Left renal pelvis (tissue), 4 donors: ENCODE measurements at regions not wholly inside any gene's neighbourhood (a gene's known extent, or its start where the extent isn't known, plus 50 kb on each side); places are given as distances from the start of the nearest gene placed in this dataset.
A peak's percentile ranks its signal among the peaks of the same experiment; 100 is the strongest.

Experiments
- DNase-seq, 4 donors: peaks; one replicate each; pipeline ENCODE4 v3.0.0-alpha.2; 2013; ENCODE audit warnings: low read depth in 4 of 4, low spot score in 3 of 4

DNA sequence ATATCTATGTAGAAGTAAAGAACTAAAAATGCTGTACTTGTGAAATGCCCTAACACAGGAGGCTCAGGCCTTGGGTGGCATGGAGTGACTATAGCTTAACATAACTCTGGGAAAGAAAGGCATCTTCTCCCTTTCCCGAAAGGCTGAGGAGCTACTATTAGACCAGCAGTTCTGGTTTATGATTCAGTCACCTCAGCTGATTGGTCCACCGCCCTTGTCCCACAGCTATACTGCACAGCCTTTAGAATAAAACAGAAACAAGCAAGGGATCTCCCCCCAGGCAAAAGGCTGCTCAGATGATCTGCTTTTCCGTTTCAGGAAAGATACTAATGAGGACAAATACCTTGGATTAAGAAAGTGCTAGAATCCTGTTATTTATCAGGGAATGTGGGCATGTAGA, 171.3 kb downstream of the SNCA start:
- DNase-seq = no peak

DNA sequence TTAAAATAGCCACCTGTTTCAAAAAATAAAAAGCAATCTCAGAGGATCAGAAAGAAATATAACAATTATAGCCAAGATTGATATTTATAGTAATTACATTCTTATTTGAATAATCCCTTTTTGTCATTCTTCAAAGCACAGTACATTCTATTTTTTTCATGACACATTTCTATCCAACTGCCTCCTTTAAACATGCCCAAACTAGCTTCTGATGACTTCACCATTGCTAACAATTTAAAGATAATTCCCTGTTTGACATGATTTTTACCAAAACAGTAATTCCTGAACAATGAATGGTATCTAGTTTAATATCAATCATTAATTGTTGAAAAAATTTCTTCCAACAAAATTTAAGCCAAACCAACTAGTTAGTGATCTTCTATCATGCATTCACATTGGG, 172.4 kb downstream of the SNCA start:
- no peak for DNase-seq

DNA sequence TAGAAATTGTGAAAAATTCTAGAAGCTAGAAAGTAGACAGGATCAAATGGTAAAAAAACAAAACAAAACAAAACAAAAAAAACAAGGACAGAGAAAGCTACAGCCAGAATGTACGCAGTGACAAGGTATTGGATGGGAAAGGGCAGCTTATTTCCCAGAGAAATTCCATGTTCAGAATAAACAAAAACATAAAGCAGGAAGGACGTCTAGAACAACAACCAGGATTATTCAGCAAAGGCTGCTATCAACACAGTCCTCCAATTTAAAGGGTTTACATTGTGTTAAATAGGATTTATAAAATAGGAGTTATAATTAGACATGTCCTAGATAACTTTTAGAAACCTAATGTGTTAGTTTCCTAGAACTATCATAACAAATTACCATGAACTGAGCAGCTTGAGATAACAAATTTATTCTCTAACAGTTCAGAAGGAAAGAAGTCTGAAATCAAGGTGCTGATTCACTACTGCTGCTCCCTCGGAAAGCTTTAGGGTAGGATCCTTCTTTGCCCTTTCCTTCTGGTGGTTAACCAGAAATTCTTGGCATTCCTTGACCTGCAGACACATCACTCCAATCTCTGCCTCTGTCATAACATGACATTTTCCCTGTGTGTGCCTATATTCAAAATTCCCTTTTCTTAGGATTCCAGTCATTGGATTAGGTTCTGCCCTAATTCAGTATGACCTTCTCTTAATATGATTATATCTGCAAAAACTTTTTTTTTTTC, 175.6 kb downstream of the SNCA start:
- DNase-seq = no peak

DNA sequence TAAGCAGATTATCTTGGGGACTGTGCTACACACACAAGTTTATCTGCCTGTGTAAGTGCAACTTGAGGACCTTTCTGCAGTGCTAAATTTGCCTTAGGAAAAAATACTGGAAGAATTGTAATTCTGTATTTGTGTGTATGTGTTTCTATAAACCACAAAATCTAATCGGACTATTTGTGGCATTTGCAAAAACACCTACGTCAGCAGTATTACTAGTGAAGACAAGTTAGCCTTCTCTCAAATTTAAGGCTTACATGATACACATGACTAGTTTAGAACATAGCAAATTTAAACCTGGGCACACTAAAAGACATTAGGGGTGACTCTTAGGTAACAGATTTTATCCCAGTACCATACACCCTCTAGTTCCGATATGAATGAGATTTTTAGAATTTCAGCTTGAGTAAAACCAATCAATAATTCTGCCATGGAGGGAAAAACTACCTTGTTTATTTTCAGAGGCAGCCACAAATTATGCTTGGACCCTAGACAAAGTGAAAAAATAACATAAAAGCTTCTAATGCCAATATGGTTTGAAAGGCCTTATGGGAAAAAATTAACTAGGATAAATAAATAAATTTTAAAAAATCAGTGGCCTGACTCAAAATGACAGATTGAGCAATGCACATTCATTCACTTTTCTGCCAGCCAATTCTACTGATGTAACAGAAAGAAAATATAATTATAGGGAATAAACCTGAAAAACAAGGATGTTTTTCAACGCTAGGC, 176.4 kb downstream of the SNCA start:
- DNase-seq = no peak

DNA sequence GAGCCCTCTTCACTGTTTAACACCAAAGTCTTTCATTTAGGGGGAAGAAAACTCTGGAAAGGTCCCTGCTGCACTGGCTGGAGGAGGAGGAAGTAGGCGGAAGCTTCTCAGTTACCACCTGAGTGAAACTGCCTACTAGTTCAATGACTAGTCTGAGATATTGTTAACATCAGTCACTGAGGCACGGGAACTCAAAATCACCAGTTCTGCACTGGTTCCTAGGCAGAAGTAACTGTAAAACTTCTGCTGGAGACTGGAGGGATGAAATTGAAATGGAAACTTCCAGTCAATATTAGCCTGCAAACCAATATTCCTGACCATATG, 178.3 kb downstream of the SNCA start:
- no peak for DNase-seq

DNA sequence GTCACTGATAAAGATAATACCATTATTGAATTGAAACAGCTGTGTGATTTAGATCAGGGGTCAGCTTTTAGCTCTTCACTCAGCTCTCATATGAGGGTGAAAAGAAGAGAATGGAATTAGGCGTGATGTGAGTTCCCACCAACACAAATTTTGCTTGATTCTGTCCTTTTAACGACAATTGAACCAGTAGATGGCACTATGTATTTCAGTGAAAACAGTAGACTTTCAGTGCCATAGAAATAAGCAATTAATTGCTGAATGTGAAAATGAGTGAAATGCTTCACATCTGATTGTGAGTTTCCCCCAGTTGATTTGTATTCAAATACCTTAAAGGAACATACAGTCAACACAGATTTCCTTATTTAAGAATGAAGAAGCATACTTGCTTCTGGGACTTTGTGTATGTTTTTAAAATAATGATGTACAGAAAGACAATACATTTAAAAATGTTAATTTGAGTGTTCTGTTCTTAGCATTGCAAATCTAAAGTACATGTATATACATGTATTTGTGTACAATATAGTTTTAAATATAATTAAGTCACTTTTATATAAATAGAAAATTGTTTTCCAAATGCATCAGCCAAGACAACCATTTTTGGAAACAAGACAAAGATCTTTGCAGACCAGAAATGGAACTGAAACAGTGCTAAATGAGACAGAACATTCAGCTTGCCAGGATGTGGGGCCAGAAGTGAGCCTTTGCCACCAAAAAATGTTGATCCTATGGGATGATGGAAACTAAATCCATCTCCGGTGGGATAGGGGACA, 178.8 kb downstream of the SNCA start:
- peak in 1 of 4 donors; percentile 6 for DNase-seq

DNA sequence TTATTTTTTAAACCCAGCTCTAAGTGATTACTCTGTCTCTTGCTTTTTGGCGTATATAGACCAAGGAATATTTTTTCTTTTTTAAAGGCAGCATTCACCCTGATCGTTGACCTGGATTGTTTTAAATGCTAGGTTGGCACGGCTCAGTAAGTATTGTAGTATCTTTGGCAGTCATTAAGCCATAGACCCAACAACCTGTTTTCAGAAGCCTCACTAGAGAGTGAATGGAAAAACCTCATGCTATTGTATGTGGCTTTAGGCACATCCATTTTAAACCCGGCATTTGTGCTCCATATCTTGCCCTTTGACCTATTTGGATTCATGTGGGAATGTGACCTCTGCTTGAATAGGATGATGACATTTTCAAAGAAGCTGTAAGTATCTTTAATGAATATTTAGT, 183.9 kb downstream of the SNCA start:
- DNase-seq = no peak

DNA sequence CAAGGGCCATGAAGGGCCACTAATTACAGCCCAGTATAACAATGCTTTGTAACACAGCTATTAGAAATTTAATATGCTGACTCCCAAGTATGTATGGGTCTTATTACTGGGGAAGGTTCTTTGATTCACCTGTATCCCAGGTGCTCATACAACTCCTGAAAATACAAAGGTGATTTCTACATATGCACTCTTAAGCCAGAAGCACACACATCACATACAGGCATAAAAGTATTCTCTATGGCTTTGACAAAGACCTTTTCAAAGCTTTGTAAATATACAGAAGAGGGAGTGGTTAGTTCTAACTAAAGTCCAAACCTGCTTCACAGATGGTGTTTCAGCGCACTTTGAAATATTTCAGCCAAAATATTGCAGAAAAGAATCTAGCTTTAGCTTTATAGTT, 191.5 kb downstream of the SNCA start:
- no peak for DNase-seq

DNA sequence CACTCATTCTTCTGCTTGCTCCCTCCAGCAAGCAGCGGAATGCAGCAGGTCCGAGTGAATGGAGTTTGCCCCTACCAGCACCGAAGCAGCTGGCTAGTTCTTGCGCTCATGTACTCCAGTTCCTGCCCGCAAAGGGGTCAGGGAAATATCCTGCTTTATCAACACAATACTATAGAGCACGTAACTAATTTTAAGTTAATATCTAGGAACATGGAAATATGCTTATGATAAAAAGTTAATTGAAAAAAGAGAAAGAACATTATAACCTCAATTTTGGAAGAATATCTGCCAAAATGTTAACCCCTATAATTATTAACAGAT, 195.6 kb downstream of the SNCA start:
- DNase-seq = no peak

DNA sequence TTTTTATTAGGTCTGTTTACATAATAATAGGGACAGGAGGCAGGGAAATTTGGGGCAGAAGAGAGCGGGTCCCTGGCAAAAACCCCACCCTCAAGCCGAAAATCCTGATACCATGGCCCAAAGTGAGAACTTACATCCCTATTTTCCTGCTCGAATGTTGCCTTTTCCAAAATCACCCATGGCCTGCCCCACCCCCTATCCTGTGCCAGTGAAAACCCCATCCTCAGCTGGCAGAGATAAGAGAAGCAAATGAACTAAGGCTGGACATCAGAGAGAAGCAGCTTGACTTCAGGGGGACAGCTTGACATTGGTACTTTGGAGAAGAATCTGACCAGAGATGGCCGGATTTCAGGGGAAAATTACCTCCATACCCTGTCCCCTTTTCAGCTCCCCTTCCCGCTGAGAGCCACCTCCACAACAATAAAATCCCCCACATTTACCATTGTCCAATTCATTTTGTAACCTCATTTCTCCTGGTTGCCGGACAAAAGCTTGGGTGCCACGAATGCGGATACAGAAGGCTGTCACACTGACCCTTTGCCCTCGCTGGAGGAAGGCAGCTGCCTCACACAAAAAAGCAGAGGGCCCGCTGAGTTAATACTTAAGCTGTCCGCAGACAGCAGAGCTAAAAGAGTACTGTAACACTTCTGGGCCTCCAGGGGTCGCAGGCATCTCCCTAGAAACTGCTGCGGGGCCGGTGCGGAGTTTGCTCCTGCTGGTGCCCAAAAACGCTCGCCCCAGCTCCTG, 196.2 kb downstream of the SNCA start:
- peak in 1 of 4 donors; percentile 39 for DNase-seq

DNA sequence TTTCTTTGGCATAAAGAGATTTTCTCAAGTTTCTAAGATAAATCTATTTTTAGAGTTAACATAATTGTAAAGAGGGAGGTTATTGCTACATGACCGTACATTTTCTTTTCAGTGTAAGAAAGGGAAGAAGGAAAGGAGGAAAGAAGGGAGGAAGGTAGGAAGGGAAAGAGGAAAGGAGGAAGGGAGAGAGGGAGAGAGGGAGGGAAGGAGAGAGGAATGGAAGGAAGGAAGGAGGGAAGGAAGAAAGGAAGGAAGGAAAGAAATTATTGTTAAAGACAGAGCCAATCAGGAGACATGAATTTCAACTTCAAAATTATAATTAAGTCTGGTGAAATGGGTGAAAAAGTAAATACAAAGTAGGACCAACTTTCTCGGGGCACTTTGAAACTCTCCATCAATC, 197.6 kb downstream of the SNCA start:
- DNase-seq = no peak

DNA sequence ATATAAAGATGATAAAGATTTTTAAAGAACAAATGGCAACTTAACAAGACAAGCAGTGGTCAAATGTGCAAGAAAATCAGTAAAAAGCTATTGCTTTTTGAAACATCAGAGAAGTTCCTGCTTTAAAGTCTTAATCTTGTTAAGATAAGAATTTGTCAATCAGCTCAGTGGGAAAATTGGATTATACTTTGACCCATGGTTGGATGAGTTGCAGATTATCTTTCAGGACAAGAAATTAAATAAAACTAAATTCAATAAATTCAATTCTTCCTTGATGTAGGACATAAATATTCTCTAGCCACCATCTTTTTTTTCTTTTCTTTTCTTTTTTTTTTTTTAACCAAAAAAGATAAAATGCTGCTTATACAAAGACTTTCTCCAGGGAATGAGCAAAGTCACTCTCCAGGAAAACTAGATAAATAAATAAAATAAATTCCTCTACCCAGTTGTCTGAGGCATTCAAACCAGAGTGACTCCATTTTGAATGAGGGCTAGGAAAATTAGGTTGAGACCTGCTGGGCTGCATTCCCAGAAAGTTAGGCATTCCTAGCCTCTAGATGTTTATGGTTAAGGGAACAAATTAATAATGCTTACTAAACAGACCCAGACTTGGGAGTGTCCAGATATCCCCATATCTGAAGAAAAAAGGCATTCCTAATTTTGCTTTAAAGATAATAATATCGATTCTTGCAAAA, 211.2 kb downstream of the SNCA start:
- DNase-seq = no peak

DNA sequence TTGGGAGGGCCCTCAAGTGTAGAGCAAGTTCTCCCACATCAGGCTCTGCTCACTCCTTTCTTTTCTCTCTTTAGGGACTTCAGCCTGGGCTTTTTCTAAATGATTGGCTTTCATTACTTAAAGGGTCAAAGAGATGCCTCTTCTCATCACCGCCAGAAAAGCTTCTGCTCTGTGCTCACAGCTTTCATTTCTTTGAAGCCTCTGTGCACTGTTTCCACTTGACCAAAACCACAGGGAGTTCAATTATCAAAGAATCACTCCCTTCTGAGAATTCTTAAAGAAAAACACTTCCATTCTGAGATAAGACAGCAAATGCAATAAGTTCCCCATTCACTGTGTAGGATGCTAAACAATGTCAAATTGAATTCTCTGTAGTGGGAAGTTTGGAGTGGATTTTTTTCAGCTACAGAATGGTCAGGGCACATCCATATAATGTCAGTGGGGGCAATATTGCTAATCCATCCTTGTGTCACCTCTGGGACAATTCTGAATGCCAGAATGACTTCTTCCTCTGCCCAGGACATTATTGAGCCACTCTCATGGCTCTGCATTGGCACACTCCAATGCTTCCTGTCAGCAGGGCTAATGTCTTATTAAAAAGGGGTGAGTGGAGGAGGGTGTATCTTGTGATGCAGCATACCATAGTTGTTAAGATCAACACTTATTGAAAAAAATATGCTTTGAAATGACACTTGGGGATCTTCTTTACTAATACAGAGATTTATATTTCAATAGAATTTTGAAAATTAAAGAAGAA, 217.6 kb downstream of the SNCA start:
- no peak for DNase-seq

DNA sequence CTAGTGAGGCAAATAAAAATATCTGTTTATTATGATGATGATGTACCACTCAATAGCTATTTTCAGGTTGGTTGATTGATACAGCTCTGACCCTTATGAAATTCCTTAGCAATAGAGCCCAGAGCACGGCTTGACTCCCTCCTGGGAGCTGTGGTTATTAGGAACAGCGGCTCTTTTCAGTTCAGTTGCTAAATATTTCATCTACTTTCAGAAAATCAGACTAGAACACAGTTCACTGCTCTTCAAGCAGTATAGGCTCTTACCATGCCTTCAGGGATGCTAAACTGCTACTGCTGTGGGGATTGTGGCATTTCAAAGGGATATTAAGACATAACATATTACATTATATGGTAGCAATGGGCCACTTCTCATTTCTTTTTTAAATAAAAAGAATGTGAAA, 218.8 kb downstream of the SNCA start:
- DNase-seq = no peak

DNA sequence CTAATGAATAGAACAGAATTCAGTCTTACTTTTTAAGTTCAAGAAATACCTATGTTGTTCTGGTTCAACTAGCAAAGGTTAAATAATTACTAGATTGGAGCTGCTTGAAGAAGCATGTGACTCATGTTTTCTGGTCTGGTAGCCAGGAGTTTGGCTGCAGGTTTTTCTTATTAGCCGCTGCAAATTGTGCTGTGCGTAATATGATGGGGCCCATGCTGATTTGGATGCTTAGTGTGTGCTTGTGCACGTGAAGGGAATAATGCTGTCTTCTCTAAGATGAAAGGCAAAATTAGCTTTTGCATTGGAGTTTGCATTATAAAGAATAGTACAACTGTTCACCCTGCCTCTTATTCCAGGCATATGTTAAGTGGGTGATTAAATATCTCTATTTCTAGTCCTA, 219.6 kb downstream of the SNCA start:
- peak in 1 of 4 donors; percentile 30 for DNase-seq

DNA sequence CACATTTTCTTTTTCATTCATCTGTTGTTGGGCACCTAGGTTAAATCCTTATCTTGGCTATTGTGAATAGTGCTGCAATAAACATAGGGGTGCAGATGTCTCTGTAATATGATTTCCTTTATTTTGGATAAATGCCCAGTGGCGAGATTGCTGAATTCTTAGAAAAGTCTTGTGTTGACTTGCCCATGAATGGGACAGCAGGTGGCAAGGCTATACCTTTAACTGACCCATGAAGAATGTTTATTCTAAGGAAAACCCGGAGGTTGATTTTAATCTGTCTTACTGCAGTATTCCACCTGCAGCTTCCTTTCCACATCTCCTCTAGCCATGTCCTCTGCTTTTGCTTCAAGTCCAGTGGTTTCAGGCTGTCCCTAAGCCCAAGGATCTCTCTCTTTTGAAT, 220.6 kb downstream of the SNCA start:
- DNase-seq = no peak

DNA sequence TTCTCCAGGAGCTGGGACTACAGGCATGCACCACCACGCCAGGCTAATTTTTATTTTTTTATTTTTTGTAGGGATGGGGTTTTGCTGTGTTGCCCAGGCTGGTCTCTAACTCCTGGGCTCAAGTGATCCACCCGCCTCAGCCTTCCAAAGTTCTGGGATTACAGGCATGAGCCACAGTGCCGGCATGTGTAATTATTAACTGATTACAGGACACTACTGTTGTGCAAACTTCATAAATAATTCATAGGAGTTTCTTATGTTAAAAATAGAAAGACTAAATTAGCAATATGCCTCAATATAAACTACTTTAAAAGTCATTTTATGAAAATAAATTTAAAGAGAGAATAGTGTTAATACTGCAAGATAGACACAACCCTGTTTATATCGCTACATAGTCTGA, 221.9 kb downstream of the SNCA start:
- DNase-seq = no peak

DNA sequence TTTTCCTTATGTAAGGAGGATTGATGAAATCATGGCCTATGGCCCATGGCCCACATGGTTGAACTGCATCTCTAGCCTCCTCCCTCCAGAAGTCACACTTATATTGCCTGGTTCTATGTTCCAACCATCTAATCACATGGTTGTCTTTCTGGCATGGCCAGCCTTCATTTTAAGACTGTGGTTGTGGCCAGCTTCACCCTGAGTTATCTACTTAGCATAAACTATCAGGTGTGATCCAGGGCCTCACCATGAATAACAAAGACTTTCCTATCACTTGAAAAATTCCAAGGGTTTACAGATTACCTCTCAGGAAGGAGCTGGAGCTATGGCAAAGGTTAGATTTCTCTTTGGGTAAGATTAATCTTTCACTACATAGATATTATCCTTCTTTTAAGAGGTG, 222.8 kb downstream of the SNCA start:
- no peak for DNase-seq

DNA sequence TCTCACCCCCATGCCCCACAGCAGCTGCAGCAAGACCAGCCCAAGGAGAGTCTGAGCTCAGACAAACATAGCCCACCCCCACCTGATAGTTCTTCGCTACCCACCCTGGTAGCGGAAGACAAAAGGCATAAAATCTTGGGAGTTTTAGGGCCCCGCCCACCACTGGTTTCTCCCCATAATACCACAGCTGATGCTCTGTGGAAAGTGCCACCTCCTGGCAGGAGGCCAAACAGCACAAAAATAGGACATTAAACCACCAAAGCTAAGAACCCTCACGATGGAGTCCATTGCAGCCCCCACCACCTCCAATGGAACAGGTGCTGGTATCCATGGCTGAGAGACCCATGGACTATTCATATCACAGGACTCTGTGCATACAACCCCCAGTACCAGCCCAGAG, 226.7 kb downstream of the SNCA start:
- no peak for DNase-seq

DNA sequence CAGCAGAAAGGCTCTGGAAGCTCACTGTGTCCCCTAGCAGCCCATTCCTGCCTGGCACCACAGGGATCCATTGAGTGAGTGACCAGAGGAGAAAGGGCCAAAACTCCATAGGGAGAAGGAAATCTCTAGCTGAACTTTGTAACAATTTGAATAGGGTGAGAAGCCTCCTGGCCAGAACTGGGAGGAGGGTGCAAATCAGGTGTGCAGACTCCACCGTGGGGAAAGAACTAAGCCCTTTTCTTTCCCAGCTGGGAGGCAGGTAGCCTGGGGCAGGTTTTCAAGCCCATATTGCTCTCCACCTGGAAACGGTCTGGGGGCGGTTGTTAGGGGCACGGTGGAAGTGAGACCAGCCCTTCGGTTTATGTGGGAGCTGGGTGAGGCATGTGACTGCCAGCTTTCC, 227.2 kb downstream of the SNCA start:
- DNase-seq = no peak
